ELR (cell line): ENCODE measurements at regions not wholly inside any gene's neighbourhood (a gene's known extent, or its start where the extent isn't known, plus 50 kb on each side); places are given as distances from the start of the nearest gene placed in this dataset.
"Not testable (repeated sequence)": the region's sequence is repeated elsewhere in the genome, so short reads cannot be mapped to it uniquely, and the experiment has no call there.

Source experiments
- DNase-seq: peaks from one replicate; pipeline ENCODE4 v3.0.0-alpha.2; 2015; ENCODE audit warnings: low read depth

DNA sequence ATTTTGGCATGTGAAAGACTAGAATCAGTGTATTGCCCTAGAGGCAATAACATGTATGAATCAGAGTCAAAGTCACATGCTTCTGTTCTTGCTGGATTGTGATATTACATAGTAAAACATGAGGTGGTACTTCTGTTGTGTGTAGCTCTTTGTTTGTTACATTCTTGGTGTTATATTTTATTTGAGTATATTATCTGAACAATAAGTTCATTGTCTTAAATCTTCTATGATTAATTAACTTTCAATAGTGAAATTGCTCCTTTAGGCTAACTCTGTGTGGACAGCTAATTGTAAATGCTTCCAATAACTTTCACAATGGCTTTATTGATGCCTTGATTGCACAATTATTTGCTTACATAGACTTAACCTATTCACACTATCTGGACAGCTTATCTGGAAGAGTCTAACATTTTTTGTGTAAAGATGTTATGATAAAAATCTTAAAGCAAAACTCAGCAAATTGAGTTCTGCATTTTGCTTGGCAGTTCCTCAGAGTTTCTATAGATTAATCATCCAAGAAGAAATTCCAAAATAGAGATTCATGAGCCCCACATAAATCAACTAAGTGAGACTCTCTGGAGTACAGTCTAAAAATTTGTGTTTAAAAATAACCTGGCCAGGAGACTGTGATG is 239.6 kb upstream of the TUSC1 start:
- no peak for DNase-seq

GRCh38 chr9:25913806-25914205 is 235.6 kb upstream of the TUSC1 start:
- DNase-seq = peak; percentile 3

DNA sequence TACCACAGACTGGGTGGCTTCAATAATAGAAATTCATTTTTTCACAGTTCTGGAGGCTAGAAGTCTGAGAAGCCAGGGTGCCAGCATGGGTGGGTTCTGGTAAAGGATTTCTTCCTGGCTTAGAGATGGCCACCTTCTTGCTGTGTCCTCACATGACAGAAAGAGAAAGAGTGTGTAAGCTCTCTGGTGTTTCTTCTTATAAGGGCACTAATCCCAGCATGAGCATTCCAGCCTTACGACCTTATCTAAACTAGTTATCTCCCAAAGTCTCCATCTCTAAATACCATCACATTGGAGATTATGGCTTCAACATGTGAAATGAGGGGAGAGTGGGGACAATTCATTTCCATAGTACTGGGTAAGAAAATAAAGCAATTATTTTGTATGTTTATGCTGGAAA is 226.5 kb upstream of the TUSC1 start:
- no peak for DNase-seq

DNA sequence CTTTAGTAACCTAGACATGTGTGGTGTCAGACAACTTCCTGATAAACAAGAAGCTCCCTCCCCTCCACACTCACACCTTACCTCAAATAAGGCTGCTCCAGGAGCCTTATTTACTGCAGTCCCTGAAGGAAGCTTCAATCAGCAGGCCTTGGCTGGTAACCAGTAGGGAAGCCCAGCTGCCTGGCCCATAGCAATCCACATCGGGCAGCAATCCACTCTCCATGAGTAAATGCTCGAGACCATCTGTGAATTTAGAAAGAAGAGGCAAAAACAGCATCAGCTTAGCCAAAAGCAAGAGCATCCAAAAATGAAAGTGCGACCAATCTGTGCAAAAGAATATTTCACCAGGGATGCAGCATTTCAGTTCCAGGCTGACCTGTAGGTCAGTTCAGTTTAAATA is 213.3 kb upstream of the TUSC1 start:
- no peak for DNase-seq

DNA sequence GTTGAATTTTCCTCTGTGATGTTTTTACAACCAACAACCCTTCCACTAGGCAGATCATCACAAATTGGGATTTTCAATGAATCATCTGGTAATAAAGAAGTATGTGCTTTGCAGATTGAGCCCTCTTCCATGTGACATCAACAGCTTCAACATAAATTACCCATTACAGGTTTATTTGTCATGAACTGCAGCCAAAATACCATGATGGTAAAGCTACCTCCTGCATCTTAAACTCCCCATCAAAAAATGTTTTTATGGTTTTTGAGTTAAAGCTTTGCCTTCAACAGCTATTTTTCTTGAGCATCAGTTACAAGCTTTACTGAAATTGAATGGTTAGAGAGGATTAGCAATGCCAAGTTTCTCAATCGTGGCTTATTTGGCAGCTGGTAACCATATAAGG is 211.4 kb upstream of the TUSC1 start:
- no peak for DNase-seq

- DNase-seq = no peak
These were observed 198.0 kb upstream of the TUSC1 start for GRCh38 chr9:25876248-25876647.

GRCh38 chr9:25864509-25864908 is 186.3 kb upstream of the TUSC1 start:
- DNase-seq = no peak

- no peak for DNase-seq
These were observed 183.2 kb upstream of the TUSC1 start for GRCh38 chr9:25861421-25861820.

DNA sequence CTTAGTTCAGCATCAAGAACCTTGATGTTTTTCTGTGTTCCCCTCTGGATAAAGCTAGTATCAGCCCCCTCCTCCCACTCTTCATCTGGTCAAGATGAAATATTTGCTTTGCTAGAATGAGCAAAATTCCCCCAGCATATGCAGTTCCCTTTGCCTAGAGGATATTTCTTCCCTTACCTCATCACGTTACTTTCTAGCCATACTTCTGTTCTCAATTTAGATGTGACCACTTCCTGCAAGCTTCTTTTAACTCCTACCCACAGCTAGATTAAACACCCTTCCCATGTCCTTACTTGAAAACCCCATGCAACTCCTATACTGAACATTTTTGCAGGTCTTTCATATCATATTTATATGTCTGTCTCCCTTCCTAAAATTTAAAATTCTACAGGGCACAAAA is 178.9 kb upstream of the TUSC1 start:
- DNase-seq = no peak

DNA sequence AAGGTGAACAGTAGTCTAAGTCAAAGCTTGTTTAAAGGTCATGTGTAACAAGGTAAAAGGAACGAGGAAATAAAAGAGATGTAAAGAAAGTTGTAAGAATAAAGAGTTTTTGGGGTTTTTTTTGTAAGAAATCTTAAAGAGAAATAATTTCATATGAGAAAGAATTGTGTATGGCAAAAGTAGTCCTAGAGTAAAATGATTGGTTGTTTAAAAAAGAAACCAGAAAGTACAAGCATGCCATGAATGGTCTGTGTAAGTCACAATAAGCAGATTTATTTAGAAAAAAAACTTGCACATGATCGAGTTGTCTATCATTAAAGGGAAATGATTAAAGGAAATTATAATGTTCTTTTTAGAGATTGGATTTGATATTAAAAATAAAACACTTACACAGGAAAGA is 172.6 kb upstream of the TUSC1 start:
- no peak for DNase-seq

GRCh38 chr9:25845867-25846266 is 167.6 kb upstream of the TUSC1 start:
- no peak for DNase-seq

- no peak for DNase-seq
These were observed 152.1 kb upstream of the TUSC1 start for GRCh38 chr9:25830381-25830780.

- DNase-seq = no peak
These were observed 149.4 kb upstream of the TUSC1 start for GRCh38 chr9:25827626-25828025.

- no peak for DNase-seq
These were observed 138.2 kb upstream of the TUSC1 start for GRCh38 chr9:25816439-25816838.

DNA sequence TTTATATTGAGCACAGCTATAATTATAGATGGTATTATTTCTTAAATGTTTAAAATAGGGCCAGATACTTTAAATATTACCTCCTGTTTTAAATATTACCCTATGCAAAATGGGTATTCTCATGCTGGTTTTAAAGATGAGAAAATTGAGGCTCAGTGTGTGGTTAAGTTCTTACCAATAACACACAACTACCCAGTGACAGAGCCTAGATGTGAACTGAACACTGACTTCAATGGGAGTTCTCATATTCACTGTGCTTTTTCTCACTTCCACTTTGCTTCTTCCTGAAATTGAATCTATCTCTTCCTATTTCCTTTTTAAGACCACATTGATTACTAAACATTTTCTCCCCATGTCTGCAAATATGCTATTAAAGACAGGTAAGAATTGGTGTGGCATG is 135.8 kb upstream of the TUSC1 start:
- no peak for DNase-seq

DNA sequence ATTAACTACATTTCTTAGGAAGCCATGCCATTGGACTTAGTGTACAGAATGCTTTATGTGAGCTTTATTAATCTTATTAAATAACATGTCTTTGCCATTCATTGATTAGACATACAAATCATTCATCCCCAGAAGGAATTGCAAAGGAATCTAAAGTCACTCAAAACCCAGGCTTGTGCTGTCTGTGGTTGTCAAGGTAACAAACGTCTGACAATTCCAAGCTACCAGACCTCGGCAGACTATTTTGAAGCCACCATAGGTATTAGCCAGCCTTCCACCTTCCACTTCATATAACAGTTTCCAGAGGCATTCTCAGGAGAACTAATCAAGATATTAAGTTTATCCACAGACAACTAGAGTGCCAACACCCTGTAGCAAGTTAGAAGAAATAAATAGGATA is 135.2 kb upstream of the TUSC1 start:
- no peak for DNase-seq

GRCh38 chr9:25808554-25808953 is 130.3 kb upstream of the TUSC1 start:
- no peak for DNase-seq

DNA sequence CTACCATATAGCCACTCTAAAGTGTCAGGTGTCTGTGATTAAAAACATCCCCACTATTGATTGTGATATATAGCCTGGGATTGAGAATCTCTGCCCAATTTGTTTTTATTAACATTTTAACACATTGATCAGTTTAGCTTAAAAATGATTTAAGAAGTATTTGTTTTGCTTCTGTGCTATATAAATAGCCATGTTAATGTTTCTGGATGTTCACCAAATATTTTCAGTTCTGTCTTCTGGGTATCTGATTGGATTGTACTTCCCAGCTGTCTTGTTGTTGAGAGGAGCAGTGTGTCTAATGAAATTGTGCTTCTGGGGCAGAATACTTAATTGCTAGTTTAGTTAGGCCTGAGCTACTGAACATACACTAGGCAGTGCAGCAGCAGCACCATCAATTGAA is 126.6 kb upstream of the TUSC1 start:
- no peak for DNase-seq

GRCh38 chr9:25801989-25802388 is 123.7 kb upstream of the TUSC1 start:
- DNase-seq = not testable (repeated sequence)

- DNase-seq = no peak
These were observed 95.6 kb upstream of the TUSC1 start for GRCh38 chr9:25773805-25774204.

DNA sequence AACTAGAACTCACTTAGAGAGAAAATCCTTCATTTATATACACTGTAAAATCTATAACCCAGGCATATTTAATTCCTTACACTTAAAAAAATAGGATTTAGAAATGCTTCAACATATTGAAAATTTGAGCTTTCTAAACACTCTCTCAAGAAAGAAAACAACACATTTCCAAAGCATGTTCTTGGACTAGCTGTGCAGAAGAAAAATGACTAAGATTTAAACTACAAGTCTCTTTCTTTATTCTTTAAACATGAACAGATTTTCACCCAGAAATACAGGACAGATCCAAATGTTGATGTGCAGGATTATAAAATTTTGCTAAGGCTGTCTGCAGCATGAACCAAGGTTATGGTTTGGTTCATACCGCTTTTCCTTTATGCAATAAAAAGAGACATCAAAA is 77.7 kb upstream of the TUSC1 start:
- no peak for DNase-seq

- no peak for DNase-seq
These were observed 74.2 kb upstream of the TUSC1 start for GRCh38 chr9:25752398-25752797.

- no peak for DNase-seq
These were observed 64.0 kb upstream of the TUSC1 start for GRCh38 chr9:25742256-25742655.

- no peak for DNase-seq
These were observed 55.2 kb upstream of the TUSC1 start for GRCh38 chr9:25733336-25733982.
